ENCODE measurements at regions not wholly inside any gene's neighbourhood (a gene's known extent, or its start where the extent isn't known, plus 50 kb on each side); places are given as distances from the start of the nearest gene placed in this dataset.

DNA sequence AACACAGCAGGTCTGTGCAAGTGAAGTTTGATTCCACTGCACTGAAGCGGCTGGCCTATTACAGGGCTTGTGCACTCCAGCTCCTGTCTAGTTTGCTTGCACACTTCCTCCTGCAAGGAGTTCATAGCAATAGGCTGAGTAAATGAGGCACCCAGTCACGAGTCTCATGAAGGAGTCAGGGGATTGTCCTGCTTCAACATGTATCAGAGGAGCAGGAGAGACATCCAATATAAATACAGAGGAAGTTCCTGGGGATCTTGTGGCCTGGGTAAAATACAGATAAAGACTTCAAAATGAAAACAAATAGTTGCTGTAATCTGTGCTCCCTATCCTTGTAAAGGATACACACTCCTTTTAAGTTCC lies 259.9 kb downstream of the SLITRK1 start:
- POLR2A ChIA-PET = no interaction called here

More for the DNA sequence above, 259.9 kb downstream of the SLITRK1 start:
- no peak overlapping the region for H3K27ac ChIP-seq (ENCODE audit: control insufficient read depth, insufficient read depth)
- H3K4me3 ChIP-seq = no peak overlapping the region
- no peak for FAIRE-seq
- ChIA-PET RAD21 (ENCODE audit: unreplicated experiment) (no interaction called here), CTCF (no interaction called here), SMC1A (ENCODE audit: uncharacterized antibody, unreplicated experiment) (no interaction called here)
- no peak overlapping the region for H2AFZ ChIP-seq (ENCODE audit: control insufficient read depth, low read depth, low read length)
- no peak for DNase-seq (ENCODE audit: low read depth, low spot score)
- H3K36me3 ChIP-seq (ENCODE audit: control insufficient read depth in 2 of 2, insufficient read depth in 2 of 2, low read length in 1 of 2) = no peaks in the 10 kb centered on the region
- no TSS peak for BruUV-seq (replicated peaks)
- ATAC-seq = no peak
- TF ChIP-seq BMI1 (IDR thresholded peaks at IDR 0.05; ENCODE audit: borderline replicate concordance) = no peak
- no peak for TF ChIP-seq ZBED1 (IDR thresholded peaks at IDR 0.05; ENCODE audit: borderline replicate concordance)
- TF ChIP-seq MYB (IDR thresholded peaks at IDR 0.05; ENCODE audit: borderline replicate concordance, low read depth, low read length) = no peak
- TF ChIP-seq SREBF2 (IDR thresholded peaks at IDR 0.05; ENCODE audit: low read length) = no peak
- no peak for TF ChIP-seq TBL1XR1 (IDR thresholded peaks at IDR 0.05; ENCODE audit: low read depth, low read length)
- TF ChIP-seq PML (IDR thresholded peaks at IDR 0.05; ENCODE audit: low read length) = no peak
- TF ChIP-seq, protein P1, sequence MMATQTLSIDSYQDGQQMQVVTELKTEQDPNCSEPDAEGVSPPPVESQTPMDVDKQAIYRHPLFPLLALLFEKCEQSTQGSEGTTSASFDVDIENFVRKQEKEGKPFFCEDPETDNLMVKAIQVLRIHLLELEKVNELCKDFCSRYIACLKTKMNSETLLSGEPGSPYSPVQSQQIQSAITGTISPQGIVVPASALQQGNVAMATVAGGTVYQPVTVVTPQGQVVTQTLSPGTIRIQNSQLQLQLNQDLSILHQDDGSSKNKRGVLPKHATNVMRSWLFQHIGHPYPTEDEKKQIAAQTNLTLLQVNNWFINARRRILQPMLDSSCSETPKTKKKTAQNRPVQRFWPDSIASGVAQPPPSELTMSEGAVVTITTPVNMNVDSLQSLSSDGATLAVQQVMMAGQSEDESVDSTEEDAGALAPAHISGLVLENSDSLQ (IDR thresholded peaks at IDR 0.05) = no peak
- no peak for TF ChIP-seq STAT1 (conservative IDR thresholded peaks at IDR 0.05)
- no peak for TF ChIP-seq HDGF (IDR thresholded peaks at IDR 0.05)
- TF ChIP-seq SMAD1 (IDR thresholded peaks at IDR 0.05; ENCODE audit: low read depth, partially characterized antibody) = no peak
- no peak for TF ChIP-seq MYC (IDR thresholded peaks at IDR 0.05; ENCODE audit: insufficient read depth, insufficient read length, insufficient replicate concordance, low read length, severe bottlenecking)
- TF ChIP-seq EGR1 (IDR thresholded peaks at IDR 0.05; ENCODE audit: borderline replicate concordance in 1 of 2, low read depth in 2 of 2, low read length in 2 of 2) = no peak
- no peak for TF ChIP-seq ZNF687 (IDR thresholded peaks at IDR 0.05)
- TF ChIP-seq USF1 (IDR thresholded peaks at IDR 0.05; ENCODE audit: borderline replicate concordance, extremely low read length, insufficient read depth, low read depth, low read length) = no peak
- no peak for TF ChIP-seq HSF1 (IDR thresholded peaks at IDR 0.05; ENCODE audit: low read depth, low read length)
- no peak for TF ChIP-seq EED (IDR thresholded peaks at IDR 0.05; ENCODE audit: low read depth)
- TF ChIP-seq MTA3 (IDR thresholded peaks at IDR 0.05; ENCODE audit: borderline replicate concordance, low read length) = no peak
- no peak for TF ChIP-seq ZNF217 (IDR thresholded peaks at IDR 0.05)
- H3K4me1 ChIP-seq (ENCODE audit: control insufficient read depth, insufficient read depth, low read length) = no peaks in the 10 kb centered on the region
- no peaks in the 10 kb centered on the region for H4K20me1 ChIP-seq (ENCODE audit: control insufficient read depth, insufficient read depth)
- H3K9ac ChIP-seq (ENCODE audit: control insufficient read depth, insufficient read depth, low read length) = no peak overlapping the region
- in situ Hi-C loops (cut with MboI) (no loop called here), intact Hi-C loops (cut with micrococcal nuclease; ENCODE audit: unreplicated experiment) (no loop called here)
- no peaks in the 10 kb centered on the region; the same call in 2 of the 3 replicates for H3K9me3 ChIP-seq (replicated peaks; ENCODE audit: control insufficient read depth, insufficient read depth, low read length)
- no peaks in the 10 kb centered on the region for H3K79me2 ChIP-seq (ENCODE audit: control insufficient read depth, insufficient read depth, low read length)
- no peaks in the 10 kb centered on the region for H3K27me3 ChIP-seq (replicated peaks in 1 of 2; ENCODE audit: control insufficient read depth in 2 of 2, insufficient read depth in 2 of 2, low read length in 1 of 2)
- H3K4me2 ChIP-seq (ENCODE audit: control insufficient read depth, insufficient read depth) = no peak overlapping the region
- 27% methylated on average over 2 of the region's 2 CpGs for WGBS (ENCODE audit: insufficient coverage, insufficient replicate concordance, low lambda C conversion rate, missing lambda C conversion rate)

Data from GM12878 (cell line).